GM13976 (cell line): ENCODE measurements at regions not wholly inside any gene's neighbourhood (a gene's known extent, or its start where the extent isn't known, plus 50 kb on each side); places are given as distances from the start of the nearest gene placed in this dataset.

Experiments used
- DNase-seq: peaks from one replicate; pipeline ENCODE4 v3.0.0; 2012; ENCODE audit warnings: low spot score
- CTCF ChIP-seq: IDR thresholded peaks from 2 replicates; pipeline ENCODE4 v1.5.1; 2012; ENCODE audit warnings: borderline replicate concordance, mild to moderate bottlenecking; ENCODE audit not compliant: insufficient read depth; ENCODE audit errors: extremely low read depth, missing control alignments, control extremely low read depth
- in situ Hi-C: fragments of 300-500 bp; cut with MboI; formaldehyde crosslinking; loops from one replicate; pipeline ENCODE4 v1.12.0; 2022; ENCODE audit warnings: low sequenced_read_pairs, mixed read lengths, inconsistent platforms; ENCODE audit not compliant: unreplicated experiment

- in situ Hi-C loops = no loop called here
- no peak for DNase-seq
- no peak for TF ChIP-seq CTCF
Measured at GRCh38 chr12:89947437-89948270, 239.0 kb upstream of the ATP2B1 start.

GRCh38 chr12:89946518-89947135 is 238.0 kb upstream of the ATP2B1 start:
- DNase-seq = no peak
- TF ChIP-seq CTCF = no peak
- in situ Hi-C loops = no loop called here

- in situ Hi-C loops = no loop called here
- no peak for DNase-seq
- TF ChIP-seq CTCF = no peak
Measured at GRCh38 chr12:89945123-89945522, 236.5 kb upstream of the ATP2B1 start.

GRCh38 chr12:89943463-89943862 is 234.8 kb upstream of the ATP2B1 start:
- DNase-seq = no peak
- TF ChIP-seq CTCF = no peak
- in situ Hi-C loops = no loop called here

GRCh38 chr12:89941436-89941835 is 232.8 kb upstream of the ATP2B1 start:
- in situ Hi-C loops = no loop called here
- no peak for TF ChIP-seq CTCF
- no peak for DNase-seq

- in situ Hi-C loops = no loop called here
- no peak for TF ChIP-seq CTCF
- no peak for DNase-seq
Measured at GRCh38 chr12:89939522-89940215, 231.0 kb upstream of the ATP2B1 start.
